ENCODE measurements at regions not wholly inside any gene's neighbourhood (a gene's known extent, or its start where the extent isn't known, plus 50 kb on each side); places are given as distances from the start of the nearest gene placed in this dataset.

DNA sequence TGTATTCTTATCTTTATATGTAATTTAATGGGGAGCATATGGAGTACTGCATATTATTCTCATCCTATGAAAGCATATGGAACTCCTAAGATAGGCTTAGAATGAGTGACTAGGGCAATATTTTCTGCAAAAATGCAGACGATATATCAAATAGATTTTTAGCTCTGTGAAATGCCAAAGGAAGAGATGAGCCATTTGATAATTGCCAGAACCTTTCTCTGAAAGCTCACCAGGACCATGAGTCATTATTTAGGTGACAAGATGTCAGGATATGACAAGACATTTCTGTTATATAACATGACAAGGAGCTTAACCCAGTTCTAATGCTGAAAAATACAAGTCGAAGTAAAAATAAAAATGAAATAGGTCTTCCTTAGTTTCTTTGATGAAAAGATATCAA, 145.0 kb downstream of the SLITRK6 start:
- Histone ChIP-seq H3K4me1 (ENCODE audit: insufficient read depth, low read length) (no peaks in the 10 kb centered on the region), H3K9me3 (ENCODE audit: control insufficient read depth in 1 of 2, low read length in 2 of 2) (no peaks in the 10 kb centered on the region), H3K27ac (ENCODE audit: low read depth, low read length) (no peak overlapping the region), H3K36me3 (ENCODE audit: insufficient read depth, low read length) (no peaks in the 10 kb centered on the region), H3K27me3 (ENCODE audit: insufficient read depth, low read length) (no peaks in the 10 kb centered on the region), H3K4me3 (ENCODE audit: low read length in 2 of 2) (no peak overlapping the region)
- Mint-ChIP-seq H3K27me3 (no peaks in the 10 kb centered on the region), H3K4me1 (no peaks in the 10 kb centered on the region), H3K27ac (no peak overlapping the region), H3K9me3 (peaks cover 0 to 9% (median 2%) of the 10 kb centered on the region in 8 donors), H3K4me3 (no peak overlapping the region), H3K36me3 (no peaks in the 10 kb centered on the region)
- ChIA-PET POLR2A (ENCODE audit: partially characterized antibody) (no interaction called here), CTCF (ENCODE audit: partially characterized antibody) (no interaction called here)
- no peak for DNase-seq
- intact Hi-C loops (cut with micrococcal nuclease): no loop called here

DNA sequence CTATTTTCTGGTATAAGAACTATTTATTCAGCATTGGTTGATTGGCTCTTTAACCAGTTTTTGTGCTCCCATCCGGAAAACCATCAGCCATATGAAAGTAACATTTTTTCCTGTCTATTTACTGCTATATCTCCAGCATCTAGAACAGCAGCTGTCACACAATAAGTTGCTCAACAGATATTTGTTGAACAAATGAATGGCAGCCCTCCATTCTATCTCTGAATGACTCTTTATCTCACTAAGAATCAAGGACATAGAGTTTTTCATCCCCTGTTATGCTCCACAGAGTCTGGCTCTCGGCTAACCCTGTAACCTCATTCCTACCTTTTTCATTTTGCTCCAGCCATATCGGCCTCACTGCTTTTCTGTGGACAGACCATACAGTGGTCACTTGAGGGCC, 145.5 kb downstream of the SLITRK6 start:
- Histone ChIP-seq H3K4me3 (ENCODE audit: low read length in 2 of 2) (no peak overlapping the region), H3K4me1 (ENCODE audit: insufficient read depth, low read length) (no peaks in the 10 kb centered on the region), H3K27ac (ENCODE audit: low read depth, low read length) (no peak overlapping the region), H3K36me3 (ENCODE audit: insufficient read depth, low read length) (no peaks in the 10 kb centered on the region), H3K9me3 (ENCODE audit: control insufficient read depth in 1 of 2, low read length in 2 of 2) (no peaks in the 10 kb centered on the region), H3K27me3 (ENCODE audit: insufficient read depth, low read length) (no peaks in the 10 kb centered on the region)
- POLR2A ChIA-PET (ENCODE audit: partially characterized antibody): no interaction called here
- no peaks in the 10 kb centered on the region for H3K36me3 Mint-ChIP-seq
- no peaks in the 10 kb centered on the region for H3K27me3 Mint-ChIP-seq
- H3K4me1 Mint-ChIP-seq: no peaks in the 10 kb centered on the region
- DNase-seq: no peak
- CTCF ChIA-PET (ENCODE audit: partially characterized antibody): no interaction called here
- H3K4me3 Mint-ChIP-seq: no peak overlapping the region
- peaks cover 0 to 9% (median 3%) of the 10 kb centered on the region in 8 donors for H3K9me3 Mint-ChIP-seq
- no peak overlapping the region for H3K27ac Mint-ChIP-seq
- intact Hi-C loops (cut with micrococcal nuclease): no loop called here

GRCh38 chr13:85652491-85652890, 146.7 kb downstream of the SLITRK6 start:
- H3K27me3 Mint-ChIP-seq: no peaks in the 10 kb centered on the region

GRCh38 chr13:85651440-85651839, 147.8 kb downstream of the SLITRK6 start:
- no peak overlapping the region for H3K27ac Mint-ChIP-seq
- ChIA-PET POLR2A (ENCODE audit: partially characterized antibody) (no interaction called here), CTCF (ENCODE audit: partially characterized antibody) (no interaction called here)

More at GRCh38 chr13:85652491-85652890, 146.7 kb downstream of the SLITRK6 start:
- H3K36me3 Mint-ChIP-seq: no peaks in the 10 kb centered on the region
- H3K4me3 Mint-ChIP-seq: no peak overlapping the region
- H3K4me1 Mint-ChIP-seq: no peaks in the 10 kb centered on the region
- H3K36me3 ChIP-seq (ENCODE audit: insufficient read depth, low read length): no peaks in the 10 kb centered on the region
- no peaks in the 10 kb centered on the region for H3K9me3 ChIP-seq (ENCODE audit: control insufficient read depth in 1 of 2, low read length in 2 of 2)
- H3K4me1 ChIP-seq (ENCODE audit: insufficient read depth, low read length): no peaks in the 10 kb centered on the region
- no peak for DNase-seq
- no peak overlapping the region for H3K27ac Mint-ChIP-seq
- peaks cover 0 to 6% (median 4%) of the 10 kb centered on the region in 8 donors for H3K9me3 Mint-ChIP-seq
- no peak overlapping the region for H3K4me3 ChIP-seq (ENCODE audit: low read length in 2 of 2)
- H3K27me3 ChIP-seq (ENCODE audit: insufficient read depth, low read length): no peaks in the 10 kb centered on the region
- ChIA-PET POLR2A (ENCODE audit: partially characterized antibody) (no interaction called here), CTCF (ENCODE audit: partially characterized antibody) (no interaction called here)
- intact Hi-C loops (cut with micrococcal nuclease): no loop called here
- H3K27ac ChIP-seq (ENCODE audit: low read depth, low read length): no peak overlapping the region

DNA sequence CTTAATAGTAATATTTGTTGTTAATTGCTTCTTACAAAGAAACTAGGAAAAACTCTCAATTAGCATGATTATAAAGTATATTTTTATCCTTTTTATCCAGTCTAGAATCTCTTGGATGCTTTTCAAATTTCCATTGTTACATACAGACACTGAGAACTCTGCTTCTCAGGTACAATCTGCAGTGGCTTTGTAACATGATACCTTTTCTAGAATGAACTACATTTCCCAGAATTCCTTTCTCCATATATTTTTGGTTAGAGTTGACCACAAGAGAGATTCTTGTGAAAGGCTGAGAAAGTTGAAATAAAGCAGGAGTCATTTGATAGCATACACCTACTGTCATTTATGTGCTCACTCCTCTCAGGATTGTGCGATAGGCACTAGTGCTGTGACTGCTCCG, 148.6 kb downstream of the SLITRK6 start:
- ChIA-PET CTCF (ENCODE audit: partially characterized antibody) (no interaction called here), POLR2A (ENCODE audit: partially characterized antibody) (no interaction called here)
- no peak for DNase-seq
- Histone ChIP-seq H3K4me1 (ENCODE audit: insufficient read depth, low read length) (no peaks in the 10 kb centered on the region), H3K36me3 (ENCODE audit: insufficient read depth, low read length) (no peaks in the 10 kb centered on the region), H3K4me3 (ENCODE audit: low read length in 2 of 2) (no peak overlapping the region), H3K9me3 (ENCODE audit: control insufficient read depth in 1 of 2, low read length in 2 of 2) (no peaks in the 10 kb centered on the region), H3K27ac (ENCODE audit: low read depth, low read length) (no peak overlapping the region), H3K27me3 (ENCODE audit: insufficient read depth, low read length) (no peaks in the 10 kb centered on the region)
- no peaks in the 10 kb centered on the region for H3K36me3 Mint-ChIP-seq
- H3K9me3 Mint-ChIP-seq: peaks cover 0 to 6% (median 3%) of the 10 kb centered on the region in 8 donors
- H3K4me1 Mint-ChIP-seq: no peaks in the 10 kb centered on the region
- intact Hi-C loops (cut with micrococcal nuclease): no loop called here
- H3K4me3 Mint-ChIP-seq: no peak overlapping the region
- H3K27me3 Mint-ChIP-seq: no peaks in the 10 kb centered on the region
- H3K27ac Mint-ChIP-seq: no peak overlapping the region

More at GRCh38 chr13:85651440-85651839, 147.8 kb downstream of the SLITRK6 start:
- peaks cover 0 to 6% (median 4%) of the 10 kb centered on the region in 8 donors for H3K9me3 Mint-ChIP-seq
- H3K27me3 ChIP-seq (ENCODE audit: insufficient read depth, low read length): no peaks in the 10 kb centered on the region
- H3K36me3 ChIP-seq (ENCODE audit: insufficient read depth, low read length): no peaks in the 10 kb centered on the region
- H3K9me3 ChIP-seq (ENCODE audit: control insufficient read depth in 1 of 2, low read length in 2 of 2): no peaks in the 10 kb centered on the region
- intact Hi-C loops (cut with micrococcal nuclease): no loop called here
- H3K27ac ChIP-seq (ENCODE audit: low read depth, low read length): no peak overlapping the region
- H3K4me3 ChIP-seq (ENCODE audit: low read length in 2 of 2): no peak overlapping the region
- DNase-seq: peak in 1 of 5 donors; percentile 23
- H3K27me3 Mint-ChIP-seq: no peaks in the 10 kb centered on the region
- H3K4me1 ChIP-seq (ENCODE audit: insufficient read depth, low read length): no peaks in the 10 kb centered on the region
- H3K4me3 Mint-ChIP-seq: no peak overlapping the region
- H3K36me3 Mint-ChIP-seq: no peaks in the 10 kb centered on the region
- H3K4me1 Mint-ChIP-seq: no peaks in the 10 kb centered on the region

- Mint-ChIP-seq H3K9me3 (peaks cover 0 to 8% (median 3%) of the 10 kb centered on the region in 8 donors), H3K4me1 (no peaks in the 10 kb centered on the region)
- CTCF ChIA-PET (ENCODE audit: partially characterized antibody): no interaction called here
These were observed 158.5 kb downstream of the SLITRK6 start for GRCh38 chr13:85640727-85641126.

DNA sequence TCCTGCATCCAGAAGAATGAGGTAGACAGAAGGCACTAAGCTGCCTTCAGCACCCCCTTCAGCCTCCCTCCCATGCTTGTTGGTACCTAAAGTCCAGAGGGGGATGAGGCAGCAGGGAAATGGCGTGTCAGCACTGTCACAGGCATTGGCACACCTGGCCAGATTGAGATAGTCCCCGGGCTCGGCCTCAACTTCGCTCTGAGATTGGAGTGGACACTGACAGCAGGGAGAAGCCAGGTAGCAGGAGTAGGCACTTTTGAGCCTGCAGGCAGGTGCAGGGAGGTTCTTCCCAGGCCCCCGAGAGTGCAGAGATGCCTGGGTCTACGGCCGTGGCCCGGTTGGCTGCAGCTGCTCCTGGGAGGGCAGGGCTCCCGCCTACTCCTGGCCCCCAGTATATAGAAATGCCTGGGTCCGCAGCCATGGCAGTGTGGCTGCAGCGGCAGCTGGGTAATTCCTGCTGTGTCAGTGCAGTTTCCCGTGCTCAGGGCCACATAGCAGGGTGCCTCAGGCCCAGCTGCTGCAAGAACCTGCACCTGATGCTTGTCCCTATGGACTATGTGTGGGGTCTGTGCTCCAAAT, 160.3 kb downstream of the SLITRK6 start:
- no peak for DNase-seq
- CTCF ChIA-PET (ENCODE audit: partially characterized antibody): no interaction called here

More at GRCh38 chr13:85640727-85641126, 158.5 kb downstream of the SLITRK6 start:
- Mint-ChIP-seq H3K27me3 (no peaks in the 10 kb centered on the region), H3K36me3 (no peaks in the 10 kb centered on the region), H3K27ac (no peak overlapping the region), H3K4me3 (no peak overlapping the region)
- DNase-seq: no peak
- Histone ChIP-seq H3K4me3 (ENCODE audit: low read length in 2 of 2) (no peak overlapping the region), H3K9me3 (ENCODE audit: control insufficient read depth in 1 of 2, low read length in 2 of 2) (no peaks in the 10 kb centered on the region), H3K27me3 (ENCODE audit: insufficient read depth, low read length) (no peaks in the 10 kb centered on the region), H3K4me1 (ENCODE audit: insufficient read depth, low read length) (no peaks in the 10 kb centered on the region), H3K36me3 (ENCODE audit: insufficient read depth, low read length) (no peaks in the 10 kb centered on the region), H3K27ac (ENCODE audit: low read depth, low read length) (no peak overlapping the region)
- intact Hi-C loops (cut with micrococcal nuclease): no loop called here
- POLR2A ChIA-PET (ENCODE audit: partially characterized antibody): no interaction called here

DNA sequence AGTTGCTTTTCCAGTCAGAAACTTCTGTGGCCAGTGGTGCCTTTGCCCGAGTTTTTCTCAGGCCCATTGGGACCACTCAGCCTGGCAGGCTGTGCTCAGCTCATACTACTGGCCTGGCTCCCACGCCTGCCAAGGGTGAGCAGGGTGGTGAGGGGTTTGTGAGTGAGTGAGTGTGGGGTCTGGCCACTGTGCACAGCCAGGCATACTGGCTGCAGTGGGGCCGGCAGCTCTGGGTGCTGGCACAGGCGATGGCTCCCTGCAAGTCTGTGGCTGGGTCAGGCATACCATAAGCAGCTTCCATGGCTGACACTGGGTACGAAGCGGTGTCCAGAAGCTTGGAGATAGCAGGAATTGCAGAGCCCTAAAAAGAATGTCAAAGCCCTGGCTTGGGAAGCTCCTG, 161.0 kb downstream of the SLITRK6 start:
- Mint-ChIP-seq H3K36me3 (no peaks in the 10 kb centered on the region), H3K9me3 (peaks cover 0 to 7% (median 1%) of the 10 kb centered on the region in 8 donors), H3K4me3 (no peak overlapping the region), H3K27ac (no peak overlapping the region), H3K27me3 (no peaks in the 10 kb centered on the region), H3K4me1 (no peaks in the 10 kb centered on the region)
- ChIA-PET POLR2A (ENCODE audit: partially characterized antibody) (no interaction called here), CTCF (ENCODE audit: partially characterized antibody) (no interaction called here)
- DNase-seq: no peak
- intact Hi-C loops (cut with micrococcal nuclease): no loop called here
- Histone ChIP-seq H3K27ac (ENCODE audit: low read depth, low read length) (no peak overlapping the region), H3K27me3 (ENCODE audit: insufficient read depth, low read length) (no peaks in the 10 kb centered on the region), H3K4me3 (ENCODE audit: low read length in 2 of 2) (no peak overlapping the region), H3K9me3 (ENCODE audit: control insufficient read depth in 1 of 2, low read length in 2 of 2) (no peaks in the 10 kb centered on the region), H3K36me3 (ENCODE audit: insufficient read depth, low read length) (no peaks in the 10 kb centered on the region), H3K4me1 (ENCODE audit: insufficient read depth, low read length) (no peaks in the 10 kb centered on the region)

More for the DNA sequence above, 160.3 kb downstream of the SLITRK6 start:
- peaks cover 0 to 7% (median 1%) of the 10 kb centered on the region in 8 donors for H3K9me3 Mint-ChIP-seq
- no peaks in the 10 kb centered on the region for H3K9me3 ChIP-seq (ENCODE audit: control insufficient read depth in 1 of 2, low read length in 2 of 2)
- peak overlapping the region in 1 of 7 donors; percentile 30 for H3K27ac Mint-ChIP-seq
- no peak overlapping the region for H3K27ac ChIP-seq (ENCODE audit: low read depth, low read length)
- no peaks in the 10 kb centered on the region for H3K27me3 Mint-ChIP-seq
- intact Hi-C loops (cut with micrococcal nuclease): no loop called here
- no peaks in the 10 kb centered on the region for H3K27me3 ChIP-seq (ENCODE audit: insufficient read depth, low read length)
- POLR2A ChIA-PET (ENCODE audit: partially characterized antibody): no interaction called here
- no peaks in the 10 kb centered on the region for H3K36me3 Mint-ChIP-seq
- no peaks in the 10 kb centered on the region for H3K36me3 ChIP-seq (ENCODE audit: insufficient read depth, low read length)
- no peaks in the 10 kb centered on the region for H3K4me1 Mint-ChIP-seq
- H3K4me3 ChIP-seq (ENCODE audit: low read length in 2 of 2): no peak overlapping the region
- H3K4me1 ChIP-seq (ENCODE audit: insufficient read depth, low read length): no peaks in the 10 kb centered on the region
- no peak overlapping the region for H3K4me3 Mint-ChIP-seq
